MM.1S (cell line): ENCODE measurements at regions not wholly inside any gene's neighbourhood (a gene's known extent, or its start where the extent isn't known, plus 50 kb on each side); places are given as distances from the start of the nearest gene placed in this dataset.

Source experiments
- EZH2 ChIP-seq: fragments of 300-600 bp; sonication (generic); optimal IDR thresholded peaks from 2 replicates; pipeline ENCODE3; 2017; ENCODE audit warnings: low read depth, mild to moderate bottlenecking, antibody characterized with exemption, low read length, mixed read lengths
- TF ChIP-seq, protein P1 (sequence below): fragments of 300-600 bp; sonication (generic); IDR thresholded peaks from 2 replicates; pipeline ENCODE4 v1.5.1; 2016; ENCODE audit warnings: antibody characterized with exemption, low read length, mixed read lengths

GRCh38 chr12:30152705-30153104 lies 369.0 kb upstream of the TMTC1 start:
- TF ChIP-seq EZH2 = no peak
- TF ChIP-seq, protein P1, sequence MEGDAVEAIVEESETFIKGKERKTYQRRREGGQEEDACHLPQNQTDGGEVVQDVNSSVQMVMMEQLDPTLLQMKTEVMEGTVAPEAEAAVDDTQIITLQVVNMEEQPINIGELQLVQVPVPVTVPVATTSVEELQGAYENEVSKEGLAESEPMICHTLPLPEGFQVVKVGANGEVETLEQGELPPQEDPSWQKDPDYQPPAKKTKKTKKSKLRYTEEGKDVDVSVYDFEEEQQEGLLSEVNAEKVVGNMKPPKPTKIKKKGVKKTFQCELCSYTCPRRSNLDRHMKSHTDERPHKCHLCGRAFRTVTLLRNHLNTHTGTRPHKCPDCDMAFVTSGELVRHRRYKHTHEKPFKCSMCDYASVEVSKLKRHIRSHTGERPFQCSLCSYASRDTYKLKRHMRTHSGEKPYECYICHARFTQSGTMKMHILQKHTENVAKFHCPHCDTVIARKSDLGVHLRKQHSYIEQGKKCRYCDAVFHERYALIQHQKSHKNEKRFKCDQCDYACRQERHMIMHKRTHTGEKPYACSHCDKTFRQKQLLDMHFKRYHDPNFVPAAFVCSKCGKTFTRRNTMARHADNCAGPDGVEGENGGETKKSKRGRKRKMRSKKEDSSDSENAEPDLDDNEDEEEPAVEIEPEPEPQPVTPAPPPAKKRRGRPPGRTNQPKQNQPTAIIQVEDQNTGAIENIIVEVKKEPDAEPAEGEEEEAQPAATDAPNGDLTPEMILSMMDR = no peak
